ENCODE measurements at regions not wholly inside any gene's neighbourhood (a gene's known extent, or its start where the extent isn't known, plus 50 kb on each side); places are given as distances from the start of the nearest gene placed in this dataset.
"Not testable (repeated sequence)": the region's sequence is repeated elsewhere in the genome, so short reads cannot be mapped to it uniquely, and the experiment has no call there.

- no peak for DNase-seq
Measured at GRCh38 chr11:19429108-19429760, 188.5 kb upstream of the E2F8 start.

- no peak for DNase-seq
Measured at GRCh38 chr11:19428206-19429002, 187.7 kb upstream of the E2F8 start.

GRCh38 chr11:19426756-19427403, 186.1 kb upstream of the E2F8 start:
- no peak for DNase-seq

- no peak for DNase-seq
Measured at GRCh38 chr11:19426011-19426755, 185.4 kb upstream of the E2F8 start.

GRCh38 chr11:19422276-19422675, 181.5 kb upstream of the E2F8 start:
- DNase-seq: no peak

GRCh38 chr11:19420868-19421533, 180.3 kb upstream of the E2F8 start:
- no peak for DNase-seq

- DNase-seq: no peak
Measured at GRCh38 chr11:19419808-19420207, 179.1 kb upstream of the E2F8 start.

GRCh38 chr11:19419021-19419750, 178.4 kb upstream of the E2F8 start:
- no peak for DNase-seq

- DNase-seq: no peak
Measured at GRCh38 chr11:19418221-19418620, 177.5 kb upstream of the E2F8 start.

GRCh38 chr11:19412070-19412469, 171.3 kb upstream of the E2F8 start:
- DNase-seq: not testable (repeated sequence)

GRCh38 chr11:19410032-19410431, 169.3 kb upstream of the E2F8 start:
- DNase-seq: no peak

- DNase-seq: no peak
Measured at GRCh38 chr11:19409307-19409706, 168.6 kb upstream of the E2F8 start.

- DNase-seq: no peak
Measured at GRCh38 chr11:19407677-19408270, 167.0 kb upstream of the E2F8 start.

- no peak for DNase-seq
Measured at GRCh38 chr11:19405966-19406365, 165.2 kb upstream of the E2F8 start.

GRCh38 chr11:19404787-19405186, 164.0 kb upstream of the E2F8 start:
- DNase-seq: no peak

- no peak for DNase-seq
Measured at GRCh38 chr11:19403196-19403895, 162.6 kb upstream of the E2F8 start.

GRCh38 chr11:19400296-19400695, 159.6 kb upstream of the E2F8 start:
- DNase-seq: no peak

GRCh38 chr11:19398772-19399527, 158.2 kb upstream of the E2F8 start:
- DNase-seq: no peak

GRCh38 chr11:19398273-19398672, 157.5 kb upstream of the E2F8 start:
- DNase-seq: no peak

- no peak for DNase-seq
Measured at GRCh38 chr11:19395050-19395449, 154.3 kb upstream of the E2F8 start.

Data from NCI-H446 (cell line).